A172 (cell line): ENCODE measurements at regions not wholly inside any gene's neighbourhood (a gene's known extent, or its start where the extent isn't known, plus 50 kb on each side); places are given as distances from the start of the nearest gene placed in this dataset.
"Not testable (repeated sequence)": the region's sequence is repeated elsewhere in the genome, so short reads cannot be mapped to it uniquely, and the experiment has no call there.

Experiments used
- DNase-seq: peaks from one replicate; pipeline ENCODE4 v3.0.0-alpha.2; 2015; ENCODE audit warnings: low spot score

DNA sequence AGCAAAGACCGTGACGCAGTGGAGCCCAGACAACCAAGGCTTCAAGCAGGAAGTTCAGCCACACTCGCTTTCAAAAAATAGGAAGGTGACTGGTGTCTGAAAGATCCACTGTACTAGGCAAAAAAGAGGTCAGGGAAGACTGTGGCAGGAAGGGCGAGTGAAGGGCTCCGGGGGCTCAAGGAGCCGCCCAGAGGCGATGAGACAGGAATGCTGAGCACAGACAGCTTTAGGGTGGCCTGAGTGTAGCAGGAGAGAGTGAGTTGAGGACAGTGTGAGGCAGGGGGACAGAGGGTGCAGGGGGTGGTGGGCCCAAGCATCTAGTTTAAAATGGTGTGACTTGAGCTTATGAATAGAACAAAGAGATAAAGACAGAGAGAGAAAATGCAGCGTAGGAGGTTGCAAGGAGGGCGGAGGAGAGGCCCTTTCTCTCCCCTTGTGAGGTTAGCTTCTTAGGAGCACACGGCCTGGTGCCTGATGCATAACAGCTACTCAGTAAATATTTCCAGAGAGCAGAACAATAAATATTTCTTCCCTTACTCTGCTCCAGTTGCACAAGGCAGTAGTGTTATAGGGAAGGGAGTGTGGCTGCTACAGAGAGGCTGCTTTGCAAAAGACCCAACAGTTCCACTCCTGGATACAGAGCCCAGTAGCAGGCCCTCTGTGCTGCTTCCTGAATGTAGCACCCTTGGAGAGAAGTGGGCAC is 789.7 kb upstream of the RAB6C start:
- no peak for DNase-seq

DNA sequence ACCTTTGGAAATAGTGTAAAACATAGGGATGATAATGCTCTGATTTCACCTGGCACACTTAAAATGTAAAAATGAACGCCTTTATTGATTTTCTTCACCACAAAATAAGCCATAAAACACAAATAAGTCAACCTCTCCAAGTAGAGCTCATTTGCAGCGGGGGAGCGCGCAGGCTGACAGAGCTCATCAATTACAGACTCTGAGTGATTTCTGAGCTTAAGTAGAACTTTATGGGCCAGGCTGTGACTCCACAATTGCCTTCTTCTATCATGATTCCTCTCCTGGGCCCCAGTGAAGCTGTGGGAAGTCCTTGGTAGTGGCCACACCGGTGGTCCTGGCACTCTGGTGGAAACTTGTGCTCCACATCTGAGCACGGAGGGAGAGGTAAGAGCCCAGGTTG is 789.0 kb upstream of the RAB6C start:
- DNase-seq = no peak

DNA sequence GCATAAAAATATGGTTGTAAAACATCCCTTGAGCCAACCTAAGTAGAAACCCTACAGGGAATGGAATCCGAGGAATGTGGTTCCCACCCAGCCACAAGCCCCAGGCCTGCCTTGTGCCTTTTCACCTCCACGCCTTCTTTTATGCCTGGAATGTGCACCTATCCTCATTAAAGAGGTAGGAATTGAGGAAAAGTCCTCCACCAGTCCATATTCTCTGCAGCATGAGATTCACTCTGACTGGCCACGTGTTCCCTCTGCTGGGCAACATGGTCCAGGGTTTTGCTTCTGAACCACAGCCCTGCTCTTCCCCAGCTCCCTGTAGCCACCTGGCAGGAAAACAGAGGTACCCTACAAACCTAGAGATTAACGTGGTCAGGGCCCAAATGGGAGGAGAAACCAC is 787.9 kb upstream of the RAB6C start:
- no peak for DNase-seq

DNA sequence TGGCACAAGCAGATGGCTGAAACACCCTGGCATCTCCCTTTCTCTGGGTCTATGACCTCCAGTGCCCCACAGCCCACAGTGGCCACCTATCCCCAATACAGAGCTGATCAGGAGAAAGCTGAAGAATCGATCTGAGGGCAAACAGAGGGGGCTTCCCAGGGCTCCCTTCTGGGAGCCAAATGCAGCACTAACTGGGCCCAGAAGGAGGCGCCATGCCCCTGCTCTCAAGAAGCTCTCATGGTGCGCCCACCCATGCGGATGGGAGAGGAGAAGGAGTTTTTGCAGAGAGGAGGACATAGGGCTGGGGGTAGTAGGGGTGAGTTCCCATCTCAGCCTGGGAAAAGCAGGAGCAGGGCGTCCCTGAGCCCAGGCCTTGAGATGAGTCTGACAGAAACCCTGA is 787.3 kb upstream of the RAB6C start:
- no peak for DNase-seq

DNA sequence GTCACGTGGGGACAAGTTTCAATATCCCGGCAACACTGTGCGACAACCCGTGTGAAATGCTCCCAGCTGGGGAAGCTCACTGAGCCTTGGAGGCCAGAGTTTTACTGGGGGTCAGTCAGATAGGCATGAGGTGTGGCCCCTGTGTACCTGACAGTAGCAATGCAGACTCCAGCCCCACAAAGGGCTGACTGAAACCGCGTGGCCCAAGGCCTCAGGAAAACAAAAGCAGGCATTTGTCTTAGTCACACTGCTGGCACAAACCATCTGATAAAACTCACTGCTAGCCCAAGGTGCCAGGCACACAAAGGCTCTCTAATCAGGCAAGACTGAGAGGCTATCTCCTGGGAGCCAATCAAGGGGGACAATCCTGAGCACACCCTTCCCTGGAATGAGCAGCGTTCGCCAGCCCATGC is 786.6 kb upstream of the RAB6C start:
- DNase-seq = no peak

DNA sequence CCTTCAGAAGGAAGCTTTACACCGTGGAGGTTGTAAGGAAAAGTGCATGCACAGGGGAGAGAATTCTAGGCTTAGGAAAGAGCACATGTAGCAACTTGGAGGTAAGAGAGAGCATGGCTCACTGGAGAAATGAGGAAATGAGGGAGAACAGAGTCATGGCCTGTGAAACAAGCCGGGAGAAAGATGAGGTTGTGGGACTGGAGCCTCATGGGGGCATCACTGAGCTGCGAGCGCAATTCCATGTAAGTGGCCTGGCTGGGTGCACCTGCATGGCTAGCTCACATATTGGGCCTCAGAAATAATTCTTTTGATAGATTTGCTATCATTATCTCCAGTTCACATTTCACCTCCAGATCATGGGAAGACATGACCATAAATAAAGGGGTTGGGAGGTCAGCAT is 785.5 kb upstream of the RAB6C start:
- no peak for DNase-seq

DNA sequence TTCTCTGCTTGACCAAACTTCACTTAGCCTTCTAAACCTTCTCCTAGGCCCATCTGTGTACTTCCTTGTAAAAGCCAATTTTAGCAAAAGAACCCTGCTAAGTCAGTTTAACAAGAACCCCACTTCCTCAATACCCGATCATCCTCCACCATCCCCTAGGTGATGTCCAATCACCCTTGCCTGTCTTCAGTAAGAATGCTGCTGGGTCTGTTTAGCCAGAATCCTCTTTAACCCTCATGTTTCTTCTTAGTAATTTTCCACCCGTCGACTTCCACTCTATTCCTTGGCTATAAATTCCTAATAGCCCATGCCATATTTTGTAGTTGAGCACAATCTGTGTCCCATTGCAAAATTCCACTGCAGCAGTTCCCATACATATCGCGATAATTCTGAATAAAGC is 780.0 kb upstream of the RAB6C start:
- DNase-seq = no peak

DNA sequence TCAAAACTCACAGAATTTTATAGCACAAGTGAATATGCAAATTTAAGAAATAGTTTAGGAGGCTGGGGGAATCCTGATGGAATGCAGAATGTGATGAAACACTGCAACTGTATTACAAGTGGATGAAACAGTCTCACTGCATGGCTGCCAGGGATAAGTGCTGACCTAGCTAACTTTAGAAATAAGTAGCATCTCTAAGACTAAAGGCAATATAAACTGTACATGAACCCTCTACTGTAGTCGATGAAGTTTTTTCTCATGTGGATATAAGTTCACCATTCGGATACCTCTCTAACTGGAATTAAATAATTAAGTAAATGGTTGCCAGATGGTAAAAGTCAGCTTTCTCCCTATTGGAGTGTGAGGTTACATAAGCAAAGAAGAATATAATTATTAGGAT is 777.8 kb upstream of the RAB6C start:
- no peak for DNase-seq

DNA sequence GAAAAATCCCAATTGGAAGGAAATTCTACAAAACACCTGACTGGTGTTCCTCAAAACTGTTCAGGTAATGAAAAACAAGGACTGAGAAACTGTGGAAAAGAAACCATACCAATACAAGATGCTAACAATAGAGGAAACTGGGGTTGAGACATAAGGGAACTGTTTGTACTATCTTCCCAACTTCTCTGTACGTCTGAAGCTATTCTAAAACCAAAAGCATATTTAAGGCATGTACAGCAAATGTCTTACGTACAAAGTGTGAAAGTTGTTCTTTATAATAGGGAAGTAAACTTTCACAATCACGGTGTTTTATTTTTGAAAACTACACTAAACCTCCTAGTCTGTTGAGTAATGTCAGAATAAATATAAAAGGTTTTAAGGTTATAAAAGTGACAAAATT is 776.1 kb upstream of the RAB6C start:
- no peak for DNase-seq

DNA sequence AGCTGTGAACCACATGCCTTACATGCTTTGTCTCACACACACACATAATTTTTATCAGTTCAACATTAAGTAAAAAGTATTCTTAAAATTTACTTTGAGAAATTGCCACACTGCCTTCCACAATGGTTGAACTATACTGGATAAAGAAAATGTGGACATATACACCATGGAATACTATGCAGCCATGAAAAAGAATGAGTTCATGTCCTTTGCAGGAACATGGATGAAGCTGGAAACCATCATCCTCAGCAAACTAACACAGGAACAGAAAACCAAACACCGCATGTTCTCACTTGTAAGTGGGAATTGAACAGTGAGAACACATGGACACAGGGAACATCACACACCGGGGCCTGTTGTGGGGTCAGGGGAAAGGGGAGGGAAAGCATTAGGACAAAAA is 774.9 kb upstream of the RAB6C start:
- not testable (repeated sequence) for DNase-seq

DNA sequence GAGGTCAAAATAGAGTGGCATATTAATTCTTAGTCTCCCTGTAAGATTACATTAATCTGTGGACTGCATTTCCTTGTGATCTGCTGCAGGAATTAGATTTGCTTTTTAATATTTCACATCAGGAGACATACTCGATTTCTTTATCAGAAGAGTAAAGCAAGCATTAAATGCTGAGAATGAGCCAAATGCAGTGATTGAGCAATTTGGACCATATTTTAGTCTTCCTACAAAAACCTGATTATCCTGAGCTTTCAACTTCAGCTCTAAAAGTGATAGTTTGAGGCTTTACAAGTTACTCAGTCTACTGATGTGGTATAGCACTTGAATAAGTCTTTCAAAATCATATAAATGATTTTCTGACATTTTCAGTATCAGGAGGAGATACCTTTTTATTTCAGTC is 774.3 kb upstream of the RAB6C start:
- DNase-seq = no peak

DNA sequence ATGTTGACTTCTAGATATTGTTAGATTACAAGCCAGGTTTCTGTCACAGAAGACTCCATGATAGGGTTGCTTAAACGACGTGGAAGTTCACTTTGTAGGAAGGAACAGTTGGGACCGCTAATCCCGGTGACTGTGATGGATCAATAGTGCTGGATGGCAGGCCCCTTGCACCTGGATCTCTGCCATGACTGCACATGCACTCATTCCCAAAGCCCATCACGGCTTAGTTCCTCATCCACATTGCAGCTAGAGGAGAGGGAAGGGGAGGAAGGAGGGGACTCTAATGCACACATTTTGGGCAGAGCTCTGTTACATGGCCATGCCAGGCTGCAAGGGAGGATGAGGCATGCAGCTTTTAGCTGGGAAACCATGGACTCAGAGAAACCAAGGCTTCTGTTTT is 773.7 kb upstream of the RAB6C start:
- no peak for DNase-seq

DNA sequence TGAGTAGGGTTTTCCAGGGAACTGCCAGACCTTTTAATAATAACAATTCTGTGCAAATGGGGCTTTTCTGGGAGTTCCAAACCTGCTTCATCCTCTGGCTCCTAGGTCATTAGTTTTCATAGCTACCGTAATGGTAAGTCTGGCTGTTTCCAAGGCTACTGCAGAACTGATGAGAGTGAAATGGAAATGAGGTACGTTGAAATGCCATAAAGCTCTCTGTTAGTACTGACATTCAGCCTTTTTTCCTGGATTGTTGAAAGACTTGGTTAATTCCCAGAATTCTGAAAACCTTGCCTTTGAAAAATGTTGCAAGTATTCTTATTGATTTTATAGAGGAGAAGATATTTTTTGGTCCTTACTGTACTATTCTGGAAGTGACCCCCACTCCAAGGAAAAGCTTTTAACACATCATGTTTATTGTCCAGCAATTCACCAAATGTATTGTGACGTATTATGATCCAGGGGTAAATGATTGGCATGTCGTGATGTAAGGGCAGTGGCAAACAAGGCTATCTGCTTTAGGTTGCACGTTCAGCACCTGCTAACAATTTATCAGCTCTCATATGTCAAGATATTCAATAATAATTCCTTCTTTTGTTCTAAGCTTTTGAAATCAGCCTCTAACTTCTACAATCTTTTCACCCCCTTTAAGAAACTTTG is 767.0 kb upstream of the RAB6C start:
- DNase-seq = no peak

DNA sequence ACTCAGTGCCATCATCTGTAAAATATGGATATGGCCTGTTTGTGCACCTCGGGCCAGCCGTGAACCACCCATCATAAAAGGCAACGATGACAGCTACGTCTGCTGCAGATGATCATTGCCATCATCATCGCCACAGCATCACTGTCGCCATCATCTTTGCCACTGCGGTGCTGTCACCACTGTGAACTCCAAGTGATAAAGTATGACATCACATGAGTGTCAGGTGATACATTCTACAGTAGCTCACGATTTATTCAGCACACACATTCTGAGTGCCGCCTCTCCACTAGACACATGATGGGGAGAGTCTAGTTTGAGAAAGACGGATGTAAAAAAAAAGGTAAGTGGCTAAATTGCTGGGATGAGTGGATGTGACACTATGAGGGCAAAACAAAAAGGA is 755.4 kb upstream of the RAB6C start:
- DNase-seq = no peak

DNA sequence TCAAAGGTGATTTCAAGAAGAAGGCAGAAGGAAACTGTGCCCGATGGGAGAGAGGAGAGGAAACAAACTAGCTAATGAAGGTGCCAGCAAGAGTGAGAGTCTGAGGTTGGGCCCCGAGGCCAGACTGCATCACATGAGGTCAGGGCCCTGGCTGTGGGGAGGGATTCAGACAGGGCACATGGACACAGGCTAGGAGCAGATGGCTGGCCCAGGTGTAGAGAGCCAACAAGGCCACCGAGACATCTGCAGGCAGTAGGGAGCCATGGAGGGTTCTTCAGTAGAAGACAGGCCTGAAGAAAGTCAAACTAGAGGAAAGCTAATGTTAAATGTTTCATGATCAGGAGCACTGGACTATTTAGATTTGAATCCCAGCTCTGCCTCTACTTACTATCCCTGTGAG is 755.0 kb upstream of the RAB6C start:
- DNase-seq = no peak

DNA sequence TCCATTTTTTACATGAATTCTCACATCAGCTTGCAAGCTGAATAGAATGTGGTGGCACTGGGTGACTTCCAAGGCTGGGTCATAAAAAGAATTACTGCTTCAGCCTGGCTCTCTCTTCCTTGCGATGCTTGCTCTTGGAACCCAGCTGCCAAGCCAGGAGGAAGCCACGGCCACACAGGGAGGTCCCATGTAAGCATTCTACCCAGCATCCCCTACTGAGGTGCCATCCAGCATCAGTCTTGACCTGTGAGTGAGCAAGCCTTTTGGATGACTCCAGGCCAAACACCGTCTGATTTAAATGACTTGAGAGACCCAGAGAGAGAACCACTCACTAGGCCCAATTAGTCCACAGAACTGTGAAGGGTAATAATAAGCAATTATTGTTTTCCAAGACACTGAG is 750.3 kb upstream of the RAB6C start:
- no peak for DNase-seq

DNA sequence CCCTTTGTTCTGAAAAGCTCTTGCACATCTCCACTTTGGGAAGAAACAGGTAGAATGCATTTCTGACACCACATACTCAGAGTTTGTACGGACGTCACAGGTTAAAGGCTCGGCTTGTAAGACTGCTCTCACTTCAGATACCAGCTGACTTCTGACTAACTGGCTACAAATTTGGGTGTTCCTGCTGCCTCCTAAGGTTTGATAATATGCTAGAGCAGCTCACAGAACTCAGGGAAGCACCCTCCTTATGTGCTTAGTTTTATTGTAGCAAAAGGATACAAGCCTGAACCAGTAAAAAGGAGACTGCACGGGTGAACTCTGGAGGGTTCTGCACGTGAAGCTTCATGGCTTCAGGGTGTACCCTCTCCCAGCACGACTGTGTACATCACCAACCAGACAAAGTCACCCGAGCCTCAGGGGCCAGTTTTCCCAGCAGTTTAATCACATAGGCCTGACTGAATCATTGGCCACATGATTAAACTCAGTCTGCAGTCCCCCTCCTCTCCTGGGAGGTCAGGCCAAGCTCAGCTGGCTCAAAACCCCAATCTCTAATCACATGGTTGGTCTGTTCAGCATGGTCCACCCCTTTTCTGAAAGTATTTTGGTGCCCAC is 749.5 kb upstream of the RAB6C start:
- no peak for DNase-seq

DNA sequence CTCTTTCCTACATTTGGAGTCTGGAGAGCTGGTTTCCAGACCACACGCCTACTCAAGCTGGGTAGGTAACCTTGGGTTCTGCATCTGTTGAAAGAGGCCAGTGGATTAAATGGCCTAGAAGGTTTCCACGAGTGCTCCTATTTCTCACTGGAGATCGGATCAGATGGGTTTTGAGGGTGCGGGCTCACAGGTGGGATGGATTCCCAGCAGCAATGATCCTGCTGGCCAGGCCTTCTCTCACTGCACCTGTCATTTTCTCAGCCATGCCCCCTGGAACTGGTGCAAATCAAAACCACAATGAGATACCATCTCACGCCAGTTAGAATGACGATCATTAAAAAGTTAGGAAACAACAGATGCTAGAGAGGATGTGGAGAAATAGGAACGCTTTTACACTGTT is 747.5 kb upstream of the RAB6C start:
- DNase-seq = no peak

DNA sequence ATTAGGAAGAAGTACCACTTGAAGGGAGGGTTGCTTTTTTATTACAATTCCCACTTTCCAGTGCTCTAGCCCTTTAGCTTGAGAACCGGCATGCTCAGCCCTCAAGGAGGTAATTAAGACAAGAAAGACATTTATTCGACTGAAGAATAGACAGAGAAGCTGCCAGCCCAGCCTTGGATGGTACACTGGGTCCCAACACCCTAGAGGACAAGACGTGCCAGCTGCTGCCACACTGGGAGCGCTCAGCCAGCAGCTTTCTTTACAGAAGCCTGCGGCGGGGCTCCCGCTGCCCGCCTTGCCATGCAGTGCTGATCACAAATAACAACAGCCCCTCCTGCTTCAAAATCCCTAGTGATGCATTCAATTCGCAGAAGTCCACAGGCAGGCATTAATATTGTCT is 746.3 kb upstream of the RAB6C start:
- no peak for DNase-seq

DNA sequence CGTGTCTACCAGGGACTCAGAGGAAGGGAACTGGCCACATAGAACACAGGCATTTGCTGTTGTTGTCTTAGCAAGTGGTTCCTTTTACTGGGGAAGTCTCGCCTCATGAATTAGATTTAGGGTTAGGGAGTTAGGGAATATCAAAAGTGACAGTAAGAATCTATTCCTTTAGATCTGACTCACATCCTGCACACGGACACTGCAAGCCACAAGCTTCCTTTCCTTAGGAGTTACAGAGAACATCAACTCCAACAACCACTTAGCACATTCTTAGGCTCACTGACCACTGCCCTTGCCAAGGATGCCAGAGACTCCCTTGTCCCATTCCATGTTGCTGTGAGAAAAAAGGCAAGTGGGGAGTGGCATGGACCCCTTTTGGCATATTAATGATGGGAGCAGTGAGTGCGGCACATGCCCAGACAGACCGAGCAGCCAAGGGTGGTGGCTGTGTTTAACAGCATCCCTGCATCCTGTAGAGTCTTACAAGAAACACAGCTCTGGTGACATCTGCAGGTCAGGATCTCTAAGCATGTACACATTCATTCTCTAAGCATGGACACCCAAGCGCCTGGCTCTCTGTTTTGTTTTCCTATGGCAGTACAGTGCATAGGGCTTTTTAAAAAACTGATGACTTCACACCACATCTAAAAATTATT is 745.6 kb upstream of the RAB6C start:
- DNase-seq = no peak

DNA sequence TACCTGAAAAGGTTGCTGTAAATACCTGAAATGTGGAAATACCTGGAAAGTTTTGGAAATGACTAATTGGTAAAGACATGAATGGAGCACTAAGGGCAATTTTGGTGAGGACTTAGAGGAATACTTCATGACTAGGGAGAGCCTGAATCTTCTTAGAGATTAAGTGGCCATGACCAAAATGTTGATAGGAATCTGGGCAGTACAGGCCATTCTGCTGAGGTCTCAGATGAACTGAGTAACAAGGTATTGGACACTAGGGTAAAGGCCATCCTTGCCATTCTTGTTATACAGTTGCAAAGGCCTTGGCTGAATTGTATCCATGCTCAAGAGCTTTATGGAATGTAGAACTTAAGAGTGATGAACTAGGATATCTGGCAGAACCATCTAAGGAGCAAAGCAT is 742.9 kb upstream of the RAB6C start:
- DNase-seq = no peak

DNA sequence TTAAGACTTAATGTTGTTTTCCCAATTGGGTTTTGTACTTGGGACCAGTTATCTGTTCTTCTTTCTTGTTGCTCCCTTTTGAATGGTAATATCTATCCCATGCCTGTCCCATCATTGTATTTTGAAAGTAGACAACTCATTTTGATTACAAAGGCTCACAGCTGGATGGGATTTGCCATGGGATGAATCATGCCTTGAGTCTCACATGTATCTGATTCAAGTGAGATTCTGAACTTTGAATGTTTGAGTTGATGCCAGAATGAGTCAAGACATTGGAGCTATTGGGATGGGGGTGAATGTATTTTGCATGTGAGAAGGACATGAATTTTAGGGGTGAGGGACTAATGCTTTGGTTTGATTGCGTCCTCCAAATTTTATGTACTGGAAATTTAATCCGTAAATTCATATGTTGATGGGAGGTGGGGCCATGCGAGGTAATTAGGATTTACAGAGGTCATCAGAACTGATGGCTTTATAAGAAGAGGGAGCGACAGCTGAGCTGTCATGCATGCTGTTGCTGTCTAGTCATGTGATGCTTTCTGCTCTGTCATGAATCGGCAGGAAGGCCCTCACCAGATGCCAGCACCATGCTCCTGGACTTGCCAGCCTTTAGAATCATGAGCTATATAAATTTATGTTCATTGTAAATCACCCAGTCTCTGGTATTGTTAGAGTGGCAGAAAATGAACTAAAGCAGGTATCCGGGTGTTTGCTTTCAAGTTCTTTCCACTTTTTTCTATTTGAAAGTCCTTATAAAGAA is 741.3 kb upstream of the RAB6C start:
- DNase-seq = no peak
